H9 (cell line): ENCODE measurements at regions not wholly inside any gene's neighbourhood (a gene's known extent, or its start where the extent isn't known, plus 50 kb on each side); places are given as distances from the start of the nearest gene placed in this dataset.

Source experiments
- DNase-seq: peaks from one replicate; pipeline ENCODE4 v3.0.0-alpha.2; 2017
- H2AFZ ChIP-seq: one replicate; pipeline ENCODE4 v1.6.1; 2013; ENCODE audit warnings: mild to moderate bottlenecking, low read length, control low read depth, moderate library complexity
- H2AK5ac ChIP-seq: 2 replicates; pipeline ENCODE4 v1.6.1; 2013; ENCODE audit warnings: low read length, control low read depth, mixed read lengths; ENCODE audit not compliant: insufficient read length
- H2BK120ac ChIP-seq: one replicate; pipeline ENCODE4 v1.6.1; 2013; ENCODE audit warnings: low read depth, mild to moderate bottlenecking, low read length, control low read depth, inconsistent platforms; ENCODE audit not compliant: poor library complexity, severe bottlenecking
- H2BK12ac ChIP-seq: 2 replicates; pipeline ENCODE4 v1.6.1; 2013; ENCODE audit warnings: low read length, control low read depth, mixed read lengths, low read depth; ENCODE audit not compliant: insufficient read length
- H2BK15ac ChIP-seq: 2 replicates; pipeline ENCODE4 v1.6.1; 2013; ENCODE audit warnings: low read depth, low read length, control low read depth
- H2BK20ac ChIP-seq: one replicate; pipeline ENCODE4 v1.6.1; 2013; ENCODE audit warnings: low read depth, mild to moderate bottlenecking, low read length, control low read depth, inconsistent platforms; ENCODE audit not compliant: poor library complexity, severe bottlenecking
- H2BK5ac ChIP-seq: 2 replicates; pipeline ENCODE4 v1.6.1; 2013; ENCODE audit warnings: low read length, control low read depth, mixed read lengths; ENCODE audit not compliant: insufficient read length
- H3K14ac ChIP-seq: 2 replicates; pipeline ENCODE4 v1.6.1; 2013; ENCODE audit warnings: low read length, control low read depth; ENCODE audit not compliant: insufficient read depth
- H3K18ac ChIP-seq: 2 replicates; pipeline ENCODE4 v1.6.1; 2013; ENCODE audit warnings: low read depth, mild to moderate bottlenecking, mixed read lengths, low read length, control low read depth; ENCODE audit not compliant: insufficient read length
- H3K23ac ChIP-seq: 2 replicates; pipeline ENCODE4 v1.6.1; 2013; ENCODE audit warnings: low read length, control low read depth, mixed read lengths, low read depth; ENCODE audit not compliant: insufficient read length
- H3K23me2 ChIP-seq: 2 replicates; pipeline ENCODE4 v1.6.1; 2013; ENCODE audit warnings: low read depth, mild to moderate bottlenecking, mixed read lengths, low read length, control low read depth; ENCODE audit not compliant: insufficient read length, poor library complexity, severe bottlenecking
- H3K27ac ChIP-seq: 2 replicates; pipeline ENCODE4 v1.5.1; 2013; ENCODE audit warnings: low read length, control low read depth, mixed read lengths, low read depth; ENCODE audit not compliant: insufficient read length
- H3K27me3 ChIP-seq: 2 replicates; pipeline ENCODE4 v1.6.1; 2013; ENCODE audit warnings: low read length, control low read depth, inconsistent platforms; ENCODE audit not compliant: insufficient read depth
- H3K4ac ChIP-seq: 2 replicates; pipeline ENCODE4 v1.6.1; 2013; ENCODE audit warnings: low read depth, mild to moderate bottlenecking, control low read depth, inconsistent platforms, low read length, moderate library complexity
- H3K4me1 ChIP-seq: 2 replicates; pipeline ENCODE4 v1.6.1; 2013; ENCODE audit warnings: low read length, control low read depth, inconsistent platforms; ENCODE audit not compliant: insufficient read depth
- H3K4me2 ChIP-seq: 2 replicates; pipeline ENCODE4 v1.6.1; 2013; ENCODE audit warnings: low read length, control low read depth, mixed read lengths; ENCODE audit not compliant: insufficient read length, insufficient read depth
- H3K56ac ChIP-seq: 2 replicates; pipeline ENCODE4 v1.6.1; 2013; ENCODE audit warnings: low read depth, mild to moderate bottlenecking, mixed read lengths, low read length, control low read depth; ENCODE audit not compliant: insufficient read length
- H3K79me1 ChIP-seq: 2 replicates; pipeline ENCODE4 v1.6.1; 2013; ENCODE audit warnings: low read depth, mild to moderate bottlenecking, moderate library complexity, low read length, control low read depth, inconsistent platforms; ENCODE audit not compliant: insufficient read depth, poor library complexity, severe bottlenecking
- H3K79me2 ChIP-seq: 2 replicates; pipeline ENCODE4 v1.6.1; 2013; ENCODE audit warnings: low read length, control low read depth, inconsistent platforms; ENCODE audit not compliant: insufficient read depth
- H3K9ac ChIP-seq: 2 replicates; pipeline ENCODE4 v1.6.1; 2013; ENCODE audit warnings: low read length, control low read depth, mixed read lengths; ENCODE audit not compliant: insufficient read length; ENCODE audit errors: extremely low read depth
- H3K9me3 ChIP-seq: one replicate; pipeline ENCODE4 v1.6.1; 2013; ENCODE audit warnings: low read depth, low read length, inconsistent platforms; ENCODE audit not compliant: control insufficient read depth
- H3T11ph ChIP-seq: one replicate; pipeline ENCODE4 v1.6.1; 2013; ENCODE audit warnings: mild to moderate bottlenecking, low read length, control low read depth, inconsistent platforms
- H4K20me1 ChIP-seq: one replicate; pipeline ENCODE4 v1.6.1; 2013; ENCODE audit not compliant: control insufficient read depth, insufficient read length, insufficient read depth
- H4K5ac ChIP-seq: 2 replicates; pipeline ENCODE4 v1.6.1; 2013; ENCODE audit warnings: low read depth, mild to moderate bottlenecking, mixed read lengths, low read length, control low read depth; ENCODE audit not compliant: insufficient read length
- H4K8ac ChIP-seq: replicated peaks from 2 replicates; pipeline ENCODE4 v1.6.1; 2013; ENCODE audit warnings: low read length, control low read depth, mixed read lengths, low read depth; ENCODE audit not compliant: insufficient read length
- H4K91ac ChIP-seq: 2 replicates; pipeline ENCODE4 v1.6.1; 2013; ENCODE audit warnings: low read depth, mild to moderate bottlenecking, moderate library complexity, mixed read lengths, low read length, control low read depth; ENCODE audit not compliant: insufficient read length
- H3K27ac Mint-ChIP-seq, 3 experiments: 2 replicates in 2 of 3; 3 replicates in 1 of 3; pipeline ENCODE4 v1.8.0; 2020 to 2021; ENCODE audit warnings: mixed read lengths in 3 of 3, mild to moderate bottlenecking in 1 of 3, moderate library complexity in 1 of 3
- H3K27me3 Mint-ChIP-seq: 2 replicates; pipeline ENCODE4 v1.8.0; 2021; ENCODE audit warnings: low read depth, mild to moderate bottlenecking, moderate library complexity, mixed read lengths
- H3K36me3 Mint-ChIP-seq, 3 experiments: 2 replicates in 2 of 3; 3 replicates in 1 of 3; pipeline ENCODE4 v1.8.0; 2020 to 2021; ENCODE audit warnings: low read depth in 3 of 3, mixed read lengths in 3 of 3; ENCODE audit not compliant: insufficient read depth in 1 of 3
- H3K4me1 Mint-ChIP-seq, 2 experiments: 2 replicates each; pipeline ENCODE4 v1.8.0; 2020; ENCODE audit warnings: mixed read lengths in 2 of 2
- H3K4me3 Mint-ChIP-seq, 2 experiments: 2 replicates in 1 of 2; 3 replicates in 1 of 2; pipeline ENCODE4 v1.8.0; 2020 to 2021; ENCODE audit warnings: mild to moderate bottlenecking in 2 of 2, mixed read lengths in 2 of 2, moderate library complexity in 1 of 2
- H3K9me3 Mint-ChIP-seq, 2 experiments: 2 replicates in 1 of 2; 3 replicates in 1 of 2; pipeline ENCODE4 v1.8.0; 2020; ENCODE audit warnings: mild to moderate bottlenecking in 2 of 2, mixed read lengths in 2 of 2, moderate library complexity in 1 of 2
- CTCF ChIP-seq: fragments of 200-600 bp; sonication (generic); conservative IDR thresholded peaks from 3 replicates; pipeline ENCODE4 v1.8.0; 2021; ENCODE audit warnings: antibody characterized with exemption, mild to moderate bottlenecking
- WGBS: extraction: QIAGEN DNeasy Blood & Tissue Kit; methylation state at CpG from one replicate; pipeline ENCODE4 v1.1.7; 2013; ENCODE audit warnings: missing lambda C conversion rate, low lambda C conversion rate, mixed read lengths; ENCODE audit not compliant: insufficient read length; ENCODE audit errors: extremely low coverage; 5-methylcytosine and 5-hydroxymethylcytosine counted together

DNA sequence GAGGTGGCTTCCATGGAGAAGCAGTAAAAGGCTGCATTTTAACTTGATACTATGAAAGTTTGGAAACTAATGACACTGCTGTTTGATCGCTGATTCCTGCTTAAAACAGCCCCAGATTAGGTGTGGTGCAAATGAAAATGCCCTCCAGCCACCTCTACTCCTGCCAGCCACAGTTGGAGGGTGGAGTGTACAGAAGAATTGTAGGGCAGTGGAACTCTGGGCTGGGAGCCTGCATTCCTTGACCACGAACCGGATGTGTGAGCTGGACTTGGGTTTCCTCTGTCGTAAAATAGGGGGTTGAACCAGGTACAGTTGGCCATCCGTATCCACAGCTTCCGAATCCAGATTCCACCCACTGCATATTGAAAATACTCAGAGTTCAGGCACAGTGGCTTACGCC lies 84.6 kb upstream of the RFX8 start:
- Mint-ChIP-seq H3K4me3 (no peak overlapping the region), H3K9me3 (no peaks in the 10 kb centered on the region), H3K27ac (no peak overlapping the region), H3K4me1 (peaks cover 10 to 18% of the 10 kb centered on the region in 2 experiments; a peak in 3 of 4 replicates), H3K27me3 (peaks cover 3% of the 10 kb centered on the region), H3K36me3 (no peaks in the 10 kb centered on the region)
- Histone ChIP-seq H3K23ac (no peak overlapping the region), H3K56ac (no peak overlapping the region), H3K4me2 (no peak overlapping the region), H3T11ph (no peak overlapping the region), H3K27ac (no peak overlapping the region), H3K9ac (no peak overlapping the region), H4K20me1 (no peaks in the 10 kb centered on the region), H3K79me2 (no peaks in the 10 kb centered on the region), H3K79me1 (no peaks in the 10 kb centered on the region), H3K9me3 (no peaks in the 10 kb centered on the region), H2BK120ac (no peak overlapping the region), H2AFZ (no peak overlapping the region), H4K8ac (no peak overlapping the region), H2BK12ac (no peak overlapping the region), H2BK5ac (no peak overlapping the region), H3K18ac (no peak overlapping the region), H2BK20ac (no peak overlapping the region), H2BK15ac (no peak overlapping the region), H3K4me1 (no peaks in the 10 kb centered on the region), H4K91ac (no peak overlapping the region), H2AK5ac (no peak overlapping the region), H3K14ac (no peak overlapping the region; the same call in 1 of the 2 replicates), H4K5ac (no peak overlapping the region), H3K4ac (no peak overlapping the region), H3K23me2 (no peaks in the 10 kb centered on the region), H3K27me3 (no peaks in the 10 kb centered on the region)
- WGBS, result no CpG with 5 or more reads among the region's 7 CpGs
- TF ChIP-seq CTCF, result no peak
- DNase-seq, result no peak
